HG03342 (cell line): ENCODE measurements at regions not wholly inside any gene's neighbourhood (a gene's known extent, or its start where the extent isn't known, plus 50 kb on each side); places are given as distances from the start of the nearest gene placed in this dataset.
"Not testable (repeated sequence)": the region's sequence is repeated elsewhere in the genome, so short reads cannot be mapped to it uniquely, and the experiment has no call there.

Experiments
- ATAC-seq: cut with Tn5 transposase; IDR thresholded peaks from one replicate; pipeline ENCODE4 v1.9.1; 2021; ENCODE audit warnings: mild to moderate bottlenecking, moderate library complexity; ENCODE audit not compliant: unreplicated experiment

DNA sequence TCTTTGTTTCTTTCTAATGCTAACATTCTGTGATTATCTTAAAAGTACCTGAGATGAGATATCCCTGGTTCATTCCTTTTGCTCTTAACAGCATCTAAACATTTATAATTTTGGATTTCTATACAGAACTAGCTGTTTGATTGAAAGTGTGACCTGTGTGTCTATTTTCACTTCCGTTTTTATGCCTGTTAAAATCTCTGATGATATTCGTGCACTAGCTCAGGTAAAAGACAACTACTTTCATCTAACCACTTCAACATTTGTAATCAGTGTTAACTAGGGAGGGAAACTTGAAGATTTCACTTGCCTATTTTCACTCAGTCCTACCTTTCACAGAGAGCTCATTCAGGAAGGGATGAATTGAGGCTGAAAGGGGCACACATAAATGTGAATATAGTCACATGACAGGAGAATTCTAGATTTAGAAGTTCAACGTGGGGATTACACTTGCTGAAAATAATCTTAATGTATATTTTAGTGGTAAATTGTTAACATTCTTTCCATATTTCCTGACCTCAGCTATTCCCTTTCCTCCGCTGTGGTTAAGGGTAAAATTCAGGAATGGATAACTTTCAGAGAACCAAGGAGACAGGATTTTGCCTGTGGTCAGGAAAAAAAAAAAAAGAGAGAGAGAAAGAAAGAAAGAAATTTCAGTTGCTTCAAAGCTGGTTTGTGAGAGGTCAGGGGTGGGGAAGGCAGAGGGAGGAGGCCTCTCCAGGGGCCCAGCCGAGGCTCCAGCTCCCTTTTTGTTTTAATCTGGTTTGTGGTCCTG lies 159.8 kb upstream of the TSC22D2 start:
- no peak for ATAC-seq

DNA sequence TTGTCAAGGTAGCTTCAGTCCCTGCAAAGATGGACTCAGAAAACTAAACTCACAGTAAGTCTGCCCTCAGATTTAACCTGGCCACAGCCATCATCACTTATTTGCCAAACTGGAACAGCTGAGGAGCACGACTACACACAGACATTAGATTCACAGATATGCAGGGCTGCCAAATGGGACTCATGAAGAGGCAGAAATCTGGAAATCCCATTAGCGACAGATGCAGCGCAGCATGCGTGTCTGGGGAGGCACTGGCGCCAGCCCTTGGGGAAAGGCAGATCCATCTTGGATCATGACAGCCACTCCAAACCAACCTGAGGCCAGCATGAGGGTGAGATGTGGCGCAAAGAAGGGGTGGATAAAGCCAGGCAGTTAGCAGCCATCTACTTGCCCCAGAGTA lies 160.7 kb upstream of the TSC22D2 start:
- no peak for ATAC-seq

DNA sequence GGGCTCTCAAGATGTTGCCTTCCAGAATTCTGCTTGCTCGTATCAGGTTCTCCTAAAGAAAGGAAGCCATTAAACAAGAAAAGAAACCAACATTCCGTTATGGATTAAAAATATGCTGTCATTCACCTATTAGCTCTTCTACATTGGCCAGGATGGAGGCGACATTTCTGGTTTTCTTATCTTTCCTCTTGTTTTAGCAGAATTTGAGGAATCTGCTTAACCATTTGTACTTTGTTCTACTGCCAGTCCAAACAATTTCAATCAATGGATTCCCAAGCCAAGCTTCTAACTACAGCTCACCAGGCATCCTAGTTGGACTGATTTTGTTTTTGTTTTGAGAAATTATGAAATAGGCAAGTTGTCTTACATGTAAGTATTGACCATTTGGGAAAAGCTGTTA lies 164.6 kb upstream of the TSC22D2 start:
- no peak for ATAC-seq

DNA sequence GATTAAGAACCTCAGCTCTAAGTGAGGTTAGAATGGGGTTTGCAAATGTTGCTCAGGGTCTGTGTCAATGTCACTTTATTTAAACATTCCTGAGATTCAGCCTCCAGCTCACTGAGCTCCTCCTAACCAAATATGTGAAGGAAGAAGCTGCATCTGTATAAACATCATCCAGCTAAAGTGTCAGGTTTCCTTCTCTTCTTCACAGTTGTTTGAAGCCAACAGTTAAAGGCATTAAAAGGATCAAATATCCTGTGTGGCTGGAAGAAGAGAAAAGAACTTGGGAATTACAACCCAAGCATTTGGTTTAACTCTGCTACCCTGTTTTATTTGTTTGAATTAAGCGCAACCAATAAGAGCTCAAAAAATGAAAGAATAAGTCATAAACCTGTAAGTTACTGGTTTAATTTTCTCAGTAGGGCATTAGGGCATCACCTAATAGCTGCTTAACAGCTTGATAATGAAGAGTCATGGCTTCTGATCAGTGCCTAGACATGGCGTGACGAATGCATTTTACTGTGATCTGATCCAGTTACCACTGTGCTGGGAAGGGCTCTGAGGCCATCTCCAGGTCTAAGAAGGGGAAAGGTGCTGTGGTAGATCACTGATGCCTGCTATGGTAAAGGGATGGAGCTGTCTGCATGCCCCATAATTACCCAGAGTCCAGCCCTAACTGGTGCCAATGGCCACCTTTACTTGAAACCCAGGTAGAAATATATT lies 165.7 kb upstream of the TSC22D2 start:
- no peak for ATAC-seq

DNA sequence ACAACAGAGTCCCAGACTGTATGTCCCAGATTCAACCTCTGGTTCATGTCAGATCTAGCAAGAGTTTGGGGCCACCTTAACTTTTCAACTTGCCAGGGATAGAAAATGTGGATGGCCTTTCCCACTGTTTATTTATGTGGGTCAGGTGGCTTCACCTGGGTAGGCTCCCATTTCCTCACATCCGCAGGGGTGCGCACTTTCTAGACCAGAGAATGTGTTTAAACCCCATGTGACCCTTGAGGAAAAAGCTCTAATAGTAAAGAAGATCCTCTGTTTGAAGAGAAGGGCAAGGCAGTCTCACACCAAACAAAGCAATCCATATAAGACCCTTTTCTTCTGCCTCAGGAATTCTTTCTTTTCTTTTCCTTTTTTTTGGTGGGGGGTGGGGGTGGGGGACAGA lies 167.2 kb upstream of the TSC22D2 start:
- ATAC-seq = no peak

DNA sequence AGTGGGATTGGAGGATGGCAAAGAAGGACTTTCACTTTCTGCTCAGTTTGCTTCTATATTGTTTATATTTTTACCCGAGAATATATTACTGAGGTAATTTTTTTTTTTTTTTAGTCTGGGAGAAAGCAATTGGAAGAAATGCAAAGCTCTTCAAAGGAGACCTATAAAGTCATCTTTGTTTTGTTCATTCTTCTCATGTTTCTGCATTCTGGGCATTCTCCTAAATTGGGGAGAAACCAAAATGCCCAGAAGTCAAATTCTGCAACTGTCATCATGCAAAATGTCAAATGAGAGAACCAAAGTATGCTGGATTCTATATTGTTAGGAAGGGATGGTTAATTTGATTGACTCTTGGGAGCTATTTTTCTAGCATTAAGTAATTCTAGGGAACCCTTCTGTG lies 168.3 kb upstream of the TSC22D2 start:
- ATAC-seq = no peak

DNA sequence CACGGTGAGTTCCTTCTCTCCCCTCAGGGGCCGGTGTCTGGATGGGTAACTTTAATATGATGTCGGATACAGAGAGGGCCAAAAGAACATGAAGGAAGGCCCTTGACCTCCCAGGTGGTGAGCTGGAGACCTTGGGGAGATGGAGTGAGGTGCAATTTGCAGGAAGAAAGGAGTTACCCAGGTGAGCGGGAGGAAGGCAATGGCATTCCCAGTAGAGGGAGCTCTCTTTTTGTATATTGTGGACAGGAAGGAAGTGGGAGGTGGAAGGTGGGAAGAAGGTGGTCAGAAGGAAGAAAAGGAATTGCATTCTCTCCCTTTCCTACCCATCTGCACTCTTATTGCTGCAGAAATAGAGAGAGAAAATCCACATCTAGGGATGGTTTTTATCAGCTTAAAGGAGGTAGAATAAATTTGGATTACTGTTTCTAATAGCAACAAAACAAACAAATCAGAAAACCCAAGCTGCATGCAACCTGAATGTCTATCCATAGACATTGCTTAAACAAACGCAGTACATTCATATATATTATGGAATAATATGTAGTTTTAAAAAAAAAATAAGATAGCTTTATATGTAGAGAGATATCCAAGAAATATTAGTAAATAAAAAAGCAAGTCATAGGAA lies 169.0 kb upstream of the TSC22D2 start:
- ATAC-seq = no peak

DNA sequence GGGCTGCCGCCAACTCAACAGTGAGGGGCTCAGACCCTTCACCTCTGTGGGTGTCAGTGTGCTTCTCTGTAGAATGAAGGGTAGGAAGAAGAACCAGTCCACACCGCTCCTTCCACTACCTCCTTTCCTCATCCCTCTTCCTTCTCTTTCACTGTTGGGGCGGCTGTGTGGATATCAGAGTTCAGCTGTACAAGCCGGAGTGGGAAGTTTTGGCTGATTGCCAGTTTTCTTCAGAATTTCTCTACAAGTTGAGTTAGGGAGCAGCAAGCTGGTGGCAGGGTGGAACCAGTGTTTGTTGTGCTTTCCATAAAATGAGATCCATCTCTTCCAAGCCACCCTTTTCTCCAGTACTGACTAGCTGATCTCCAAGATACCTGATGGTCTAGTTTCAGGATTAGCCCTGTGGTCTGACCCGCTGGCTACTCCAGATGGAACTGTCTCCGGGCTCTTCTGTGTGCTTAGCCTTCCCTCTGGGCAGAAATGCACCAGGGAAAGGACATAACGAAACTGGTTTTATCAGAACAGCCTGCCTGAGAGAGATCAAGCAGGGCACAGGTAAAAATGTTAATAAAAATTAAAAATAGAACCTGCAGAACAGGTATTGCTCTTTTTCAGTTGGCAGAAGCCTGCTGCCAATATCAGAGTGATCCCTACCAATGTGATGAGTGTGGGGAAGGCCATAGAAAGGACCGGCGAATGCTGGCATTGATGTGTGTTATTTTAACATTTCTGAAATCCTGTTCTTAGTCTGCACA lies 169.9 kb upstream of the TSC22D2 start:
- no peak for ATAC-seq

DNA sequence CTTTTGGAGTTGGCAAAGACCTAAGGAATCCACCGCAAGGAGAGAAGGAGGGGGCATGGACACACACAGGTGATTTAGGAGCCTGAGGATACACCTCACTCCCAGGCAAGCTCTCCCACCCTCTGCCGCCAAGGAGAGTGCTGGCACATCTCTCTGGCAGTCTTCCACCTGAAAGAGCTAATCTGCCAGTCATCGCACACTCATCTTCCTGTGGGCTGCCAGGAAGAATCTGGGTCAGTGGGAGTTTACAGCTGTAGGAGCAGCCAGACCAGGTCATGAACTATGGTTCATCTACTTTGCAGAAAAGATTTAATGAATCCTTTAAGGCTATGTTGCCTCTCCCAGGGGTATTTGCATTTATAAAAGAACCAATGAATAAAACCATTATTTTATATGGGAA lies 170.6 kb upstream of the TSC22D2 start:
- ATAC-seq = no peak

DNA sequence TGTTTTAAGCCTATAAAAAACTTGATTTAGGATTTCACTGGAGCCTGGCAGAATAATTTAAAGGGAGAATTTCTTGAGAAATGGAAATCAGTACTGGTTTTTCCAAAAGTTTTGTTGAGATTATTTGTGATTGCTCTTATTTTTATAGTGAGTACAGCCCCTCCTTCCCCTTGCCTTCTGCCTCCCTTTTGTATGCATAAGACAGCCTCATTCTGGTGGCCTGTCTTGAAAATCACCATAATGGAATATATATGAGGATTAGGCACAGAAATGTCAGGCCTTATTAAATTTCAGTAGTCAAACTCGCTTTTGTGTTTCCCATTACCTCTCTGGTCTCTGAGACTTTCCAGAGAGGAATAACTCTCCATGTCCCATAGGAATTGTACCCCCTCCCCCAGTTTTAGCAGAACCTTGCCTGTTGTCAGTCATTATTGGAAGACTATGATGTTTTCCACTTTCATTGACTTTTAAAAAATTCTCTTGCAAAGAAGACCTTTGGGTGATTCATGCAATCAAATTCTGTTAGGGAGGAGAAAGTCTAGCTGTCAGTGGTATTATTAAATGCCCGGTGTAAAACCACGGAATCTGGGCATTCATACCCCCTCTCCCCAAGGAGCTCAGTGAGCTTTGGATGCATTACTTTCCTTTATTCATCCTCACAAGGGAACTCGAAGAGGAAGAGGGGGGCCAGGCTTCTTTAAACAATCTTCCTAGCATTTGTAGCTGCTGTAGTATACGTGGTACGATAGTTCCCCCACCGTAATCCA lies 171.6 kb upstream of the TSC22D2 start:
- ATAC-seq = no peak

DNA sequence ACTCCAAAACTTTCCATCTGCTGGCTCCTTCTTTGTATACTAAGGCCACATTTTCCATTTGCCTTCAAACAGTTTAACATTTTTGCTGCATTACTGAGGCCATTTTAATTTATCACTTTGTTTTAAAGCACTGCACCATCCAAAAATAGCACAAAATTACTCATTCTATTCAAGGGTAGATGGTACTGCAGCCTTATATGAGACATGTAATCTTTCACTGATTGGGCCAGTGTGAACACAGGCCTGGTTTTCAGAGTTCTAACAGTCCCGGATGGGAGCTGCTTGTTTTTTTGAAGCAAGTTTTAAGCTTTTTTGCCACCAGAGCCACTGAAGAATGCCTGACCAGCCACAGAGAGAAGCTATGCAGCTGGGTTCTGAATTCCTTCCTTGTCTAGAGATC lies 172.3 kb upstream of the TSC22D2 start:
- ATAC-seq = no peak

DNA sequence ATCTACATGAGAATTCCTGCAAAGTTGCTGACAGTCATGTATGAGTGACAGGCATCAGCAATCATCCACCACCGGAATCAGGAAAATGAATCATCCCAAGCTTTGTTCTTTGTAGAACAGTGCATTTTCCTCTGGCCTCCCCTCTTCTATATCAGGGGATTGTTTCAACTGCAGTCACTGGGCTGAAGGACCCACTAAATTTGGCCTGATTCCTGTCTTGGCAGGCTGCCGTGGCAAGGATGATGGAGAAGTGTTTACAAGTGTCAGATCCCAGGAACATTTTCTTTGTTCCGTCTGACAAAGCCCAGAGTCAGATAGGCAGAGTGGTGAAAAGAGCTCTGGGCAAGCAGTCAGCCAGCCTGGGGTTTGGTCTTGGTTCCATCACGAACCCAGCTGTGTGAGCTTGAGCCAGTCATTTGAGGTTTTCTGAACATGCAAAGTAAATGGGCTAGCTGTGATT lies 175.1 kb upstream of the TSC22D2 start:
- ATAC-seq = no peak

DNA sequence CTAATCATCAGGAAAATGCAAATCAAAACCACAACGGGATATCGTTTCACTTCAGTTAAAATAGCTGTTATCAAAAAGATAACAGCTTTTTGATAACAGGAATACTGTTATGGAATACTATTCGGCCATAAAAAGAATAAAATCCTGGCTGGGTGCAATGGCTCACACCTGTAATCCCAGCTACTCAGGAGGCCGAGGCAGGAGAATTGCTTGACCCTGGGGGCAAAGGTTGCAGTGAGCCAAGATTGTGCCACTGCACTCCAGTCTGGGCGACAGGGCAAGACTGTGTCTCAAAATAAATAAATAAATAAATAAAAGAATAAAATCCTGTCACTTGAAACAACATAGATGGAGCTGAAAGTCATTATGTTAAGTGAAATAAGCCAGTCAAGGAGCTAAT lies 178.1 kb upstream of the TSC22D2 start:
- ATAC-seq = no peak

DNA sequence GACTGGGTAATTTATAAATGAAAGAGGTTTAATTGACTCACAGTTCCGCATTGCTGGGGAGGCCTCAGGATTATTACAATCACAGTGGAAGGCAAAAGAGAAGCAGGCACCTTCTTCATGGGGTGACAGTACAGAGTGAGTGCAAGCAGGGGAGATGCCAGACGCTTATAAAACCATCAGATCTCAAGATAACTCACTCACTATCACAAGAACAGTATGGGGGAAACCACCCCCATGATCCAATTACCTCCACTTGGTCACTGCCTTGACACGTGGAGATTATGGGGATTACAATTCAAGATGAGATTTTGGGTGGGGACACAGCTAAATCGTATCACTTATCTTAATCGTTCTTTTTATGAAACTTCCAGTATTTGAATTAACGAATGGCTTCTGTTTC lies 179.5 kb upstream of the TSC22D2 start:
- ATAC-seq = not testable (repeated sequence)

DNA sequence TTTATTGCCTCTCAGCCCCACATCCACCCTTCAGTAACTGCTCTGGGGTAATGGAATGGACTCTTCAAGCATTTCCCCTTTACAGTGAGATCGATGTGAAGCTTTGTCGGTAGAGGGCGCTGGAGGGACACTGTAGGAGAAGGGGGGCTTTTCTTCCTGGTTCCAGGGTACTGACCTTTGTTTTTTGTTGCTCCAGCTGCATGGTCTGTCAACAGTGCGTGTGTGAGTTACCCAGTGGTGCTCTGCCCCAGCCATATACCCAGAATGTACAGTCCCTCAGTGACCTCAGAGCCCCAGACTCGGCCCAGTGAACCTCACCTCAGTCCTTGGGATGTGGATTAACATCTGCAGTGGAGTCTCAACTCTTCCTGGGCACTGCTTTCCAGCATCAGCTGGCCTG lies 180.3 kb upstream of the TSC22D2 start:
- no peak for ATAC-seq

DNA sequence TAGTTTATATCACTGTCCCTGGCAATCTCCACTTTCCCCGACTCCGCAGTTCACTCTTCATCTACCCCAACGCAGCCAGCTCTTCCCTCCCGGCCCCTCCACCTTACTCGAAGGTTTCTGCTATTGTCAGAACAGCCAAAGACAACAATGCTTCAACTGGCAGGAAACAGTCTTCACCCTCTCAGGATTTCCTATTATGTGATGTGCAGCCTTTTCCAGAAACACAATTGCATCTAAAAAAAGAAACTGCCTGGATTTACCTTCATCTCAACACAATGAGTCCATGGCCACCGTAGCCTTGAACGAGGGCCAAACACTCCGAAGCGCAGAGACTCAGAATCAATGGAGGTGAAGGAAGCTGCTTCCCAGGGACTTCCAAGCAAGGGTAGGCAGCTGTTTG lies 182.1 kb upstream of the TSC22D2 start:
- ATAC-seq = no peak

DNA sequence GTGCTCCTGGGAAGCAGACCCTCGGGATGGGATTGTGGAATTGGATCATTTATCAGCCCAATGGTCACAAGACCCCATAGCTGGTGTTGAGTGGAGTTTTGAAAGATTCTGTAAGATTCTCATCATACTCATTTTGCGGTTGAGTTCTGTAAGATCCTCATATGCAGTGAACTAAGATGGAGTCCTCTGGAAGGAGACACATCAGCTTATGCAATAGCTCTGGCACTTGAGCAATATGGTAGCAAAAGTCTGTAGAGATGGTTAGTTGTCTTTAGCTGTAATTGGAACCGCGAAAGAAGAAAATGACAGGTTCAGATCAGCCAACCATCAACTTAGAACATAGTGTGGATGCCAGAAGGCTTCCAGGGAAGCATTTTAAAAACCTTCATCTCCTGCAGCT lies 184.5 kb upstream of the TSC22D2 start:
- no peak for ATAC-seq

DNA sequence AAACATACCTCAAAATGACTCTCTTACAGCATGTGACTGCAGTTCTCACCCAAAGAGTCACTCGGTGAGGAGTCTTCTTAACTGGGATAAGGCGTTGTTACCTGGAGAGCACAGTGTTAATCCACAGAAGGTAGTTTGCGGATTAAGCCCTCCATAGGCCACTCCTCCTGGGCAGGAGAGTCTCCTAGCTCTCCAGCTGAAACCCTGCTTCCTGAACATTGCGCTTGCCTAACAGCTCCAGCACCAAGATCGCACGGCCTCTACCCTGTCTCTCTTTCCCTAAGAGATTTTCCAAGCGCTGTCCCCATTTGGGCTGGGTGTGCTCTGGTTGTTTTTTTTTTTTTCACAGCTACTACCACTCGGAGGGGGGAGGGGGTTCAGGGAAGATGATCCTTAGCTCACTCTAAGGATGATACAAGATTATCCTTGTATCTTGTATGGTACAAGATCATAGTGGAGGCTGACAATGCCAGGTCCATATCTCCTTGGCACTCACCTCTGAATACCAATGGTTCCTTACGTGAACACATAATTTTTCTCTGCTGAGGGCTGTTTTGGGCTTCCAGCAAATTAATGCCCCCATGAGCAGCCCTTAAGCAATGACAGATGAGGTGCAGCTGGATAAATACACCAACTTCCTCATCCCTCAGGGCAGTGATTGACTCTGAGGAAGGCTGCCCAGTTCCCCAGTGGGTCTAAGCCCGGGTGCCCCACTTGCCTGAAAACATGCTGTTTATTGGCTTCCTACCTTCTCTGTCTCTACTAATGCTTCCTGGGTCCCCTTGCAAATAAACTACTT lies 185.2 kb upstream of the TSC22D2 start:
- ATAC-seq = no peak

DNA sequence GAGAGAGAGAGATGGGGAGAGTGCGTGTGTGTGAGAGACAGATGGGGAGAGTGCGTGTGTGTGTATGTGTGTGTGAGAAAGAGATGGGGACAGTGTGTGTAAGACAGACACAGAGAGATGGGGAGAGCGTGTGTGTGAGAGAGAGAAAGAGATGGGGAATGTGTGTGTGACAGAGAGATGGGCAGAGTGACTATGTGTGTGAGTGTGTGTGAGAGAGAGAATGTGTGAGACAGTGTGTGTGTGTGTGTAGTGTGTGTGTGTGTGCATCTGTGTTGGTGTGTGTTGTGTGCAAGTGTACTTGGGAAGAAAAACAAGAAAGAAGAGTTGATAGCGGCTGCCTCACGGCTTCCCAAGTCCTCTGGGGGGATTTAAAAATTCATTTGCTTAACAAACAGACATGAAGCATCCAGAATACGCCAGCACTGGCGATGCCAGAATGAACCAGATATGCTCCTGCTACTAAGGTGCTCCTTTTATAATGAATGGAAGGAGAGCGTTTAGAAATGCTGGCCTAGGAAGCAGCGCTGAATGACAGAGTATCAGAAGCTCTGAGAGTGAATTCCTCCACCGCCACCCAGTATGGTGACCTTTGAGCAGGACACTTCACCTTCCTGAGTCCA lies 186.1 kb upstream of the TSC22D2 start:
- ATAC-seq = no peak
